Prostate gland (tissue), 2 donors: ENCODE measurements at regions not wholly inside any gene's neighbourhood (a gene's known extent, or its start where the extent isn't known, plus 50 kb on each side); places are given as distances from the start of the nearest gene placed in this dataset.

Experiments used
- POLR2A ChIP-seq: fragments of 450-650 bp; IDR thresholded peaks from one replicate; pipeline ENCODE4 v1.6.1; 2016; ENCODE audit warnings: antibody characterized with exemption, mild to moderate bottlenecking
- TF ChIP-seq, protein P1 (sequence below), 4 experiments: fragments of 200-600 bp in 2 of 4; fragments of 450-650 bp in 2 of 4; sonication (generic) in 2 of 4; IDR thresholded peaks; 1 replicate in 3 of 4; 2 replicates in 1 of 4; pipeline ENCODE4 v1.5.1; 2016 to 2019; ENCODE audit warnings: antibody characterized with exemption in 4 of 4, mild to moderate bottlenecking in 2 of 4, moderate library complexity in 2 of 4

DNA sequence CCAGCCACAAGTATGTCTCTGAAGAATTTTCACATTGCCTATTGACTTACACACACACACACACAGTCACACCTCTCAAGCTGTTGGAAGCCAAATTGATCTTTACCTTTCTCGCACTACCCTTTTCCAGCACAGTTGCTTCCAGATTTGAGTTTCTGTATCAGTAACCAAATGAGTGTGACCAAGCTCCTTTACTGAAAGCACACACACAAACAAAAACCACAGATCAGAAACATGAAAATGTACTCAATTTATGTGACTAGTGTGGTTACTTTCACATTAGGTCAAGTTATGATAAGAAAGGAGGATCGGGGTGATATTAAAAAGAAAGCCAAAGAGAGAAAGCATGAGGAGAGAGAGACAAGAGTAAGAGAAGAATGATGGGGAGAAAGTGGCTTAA is 993.9 kb upstream of the POU3F3 start:
- no peak for TF ChIP-seq POLR2A
- TF ChIP-seq, protein P1, sequence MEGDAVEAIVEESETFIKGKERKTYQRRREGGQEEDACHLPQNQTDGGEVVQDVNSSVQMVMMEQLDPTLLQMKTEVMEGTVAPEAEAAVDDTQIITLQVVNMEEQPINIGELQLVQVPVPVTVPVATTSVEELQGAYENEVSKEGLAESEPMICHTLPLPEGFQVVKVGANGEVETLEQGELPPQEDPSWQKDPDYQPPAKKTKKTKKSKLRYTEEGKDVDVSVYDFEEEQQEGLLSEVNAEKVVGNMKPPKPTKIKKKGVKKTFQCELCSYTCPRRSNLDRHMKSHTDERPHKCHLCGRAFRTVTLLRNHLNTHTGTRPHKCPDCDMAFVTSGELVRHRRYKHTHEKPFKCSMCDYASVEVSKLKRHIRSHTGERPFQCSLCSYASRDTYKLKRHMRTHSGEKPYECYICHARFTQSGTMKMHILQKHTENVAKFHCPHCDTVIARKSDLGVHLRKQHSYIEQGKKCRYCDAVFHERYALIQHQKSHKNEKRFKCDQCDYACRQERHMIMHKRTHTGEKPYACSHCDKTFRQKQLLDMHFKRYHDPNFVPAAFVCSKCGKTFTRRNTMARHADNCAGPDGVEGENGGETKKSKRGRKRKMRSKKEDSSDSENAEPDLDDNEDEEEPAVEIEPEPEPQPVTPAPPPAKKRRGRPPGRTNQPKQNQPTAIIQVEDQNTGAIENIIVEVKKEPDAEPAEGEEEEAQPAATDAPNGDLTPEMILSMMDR (IDR thresholded peaks at IDR 0.05) = no peak
